Left ventricle myocardium inferior (tissue), 1 donor: ENCODE measurements at regions not wholly inside any gene's neighbourhood (a gene's known extent, or its start where the extent isn't known, plus 50 kb on each side); places are given as distances from the start of the nearest gene placed in this dataset.

Experiments
- DNase-seq: peaks from one replicate; pipeline ENCODE4 v3.0.0-alpha.2; 2020
- H3K27ac ChIP-seq: fragments of 200-600 bp; replicated peaks from 2 replicates; pipeline ENCODE4 v1.8.0; 2021
- H3K27me3 ChIP-seq: fragments of 200-600 bp; 2 replicates; pipeline ENCODE4 v1.8.0; 2021; ENCODE audit warnings: low read depth
- H3K36me3 ChIP-seq: fragments of 200-600 bp; 2 replicates; pipeline ENCODE4 v1.8.0; 2021
- H3K4me1 ChIP-seq: fragments of 200-600 bp; 2 replicates; pipeline ENCODE4 v1.8.0; 2021
- H3K4me3 ChIP-seq: fragments of 200-600 bp; 2 replicates; pipeline ENCODE4 v1.8.0; 2021; ENCODE audit warnings: mild to moderate bottlenecking, moderate library complexity
- H3K9me3 ChIP-seq: fragments of 200-600 bp; replicated peaks from 2 replicates; pipeline ENCODE4 v1.8.0; 2021
- intact Hi-C: fragments of 100-400 bp; cut with micrococcal nuclease; formaldehyde crosslinking; loops from one replicate; pipeline ENCODE4 v1.11.0; 2022
- TF ChIP-seq, protein P1 (sequence below): fragments of 200-600 bp; IDR thresholded peaks from 2 replicates; pipeline ENCODE4 v1.8.0; 2021; ENCODE audit warnings: antibody characterized with exemption, mild to moderate bottlenecking, borderline replicate concordance
- donor health status: DM: no; HTN: yes; CAD: no; lungs with severe emphysema.

- H3K4me3 ChIP-seq = no peak overlapping the region
- H3K27me3 ChIP-seq = peaks cover 78% of the 10 kb centered on the region
- no peak overlapping the region for H3K27ac ChIP-seq
- H3K4me1 ChIP-seq = no peaks in the 10 kb centered on the region
- no peaks in the 10 kb centered on the region for H3K9me3 ChIP-seq
- no peak for DNase-seq
- H3K36me3 ChIP-seq = no peaks in the 10 kb centered on the region
- TF ChIP-seq, protein P1, sequence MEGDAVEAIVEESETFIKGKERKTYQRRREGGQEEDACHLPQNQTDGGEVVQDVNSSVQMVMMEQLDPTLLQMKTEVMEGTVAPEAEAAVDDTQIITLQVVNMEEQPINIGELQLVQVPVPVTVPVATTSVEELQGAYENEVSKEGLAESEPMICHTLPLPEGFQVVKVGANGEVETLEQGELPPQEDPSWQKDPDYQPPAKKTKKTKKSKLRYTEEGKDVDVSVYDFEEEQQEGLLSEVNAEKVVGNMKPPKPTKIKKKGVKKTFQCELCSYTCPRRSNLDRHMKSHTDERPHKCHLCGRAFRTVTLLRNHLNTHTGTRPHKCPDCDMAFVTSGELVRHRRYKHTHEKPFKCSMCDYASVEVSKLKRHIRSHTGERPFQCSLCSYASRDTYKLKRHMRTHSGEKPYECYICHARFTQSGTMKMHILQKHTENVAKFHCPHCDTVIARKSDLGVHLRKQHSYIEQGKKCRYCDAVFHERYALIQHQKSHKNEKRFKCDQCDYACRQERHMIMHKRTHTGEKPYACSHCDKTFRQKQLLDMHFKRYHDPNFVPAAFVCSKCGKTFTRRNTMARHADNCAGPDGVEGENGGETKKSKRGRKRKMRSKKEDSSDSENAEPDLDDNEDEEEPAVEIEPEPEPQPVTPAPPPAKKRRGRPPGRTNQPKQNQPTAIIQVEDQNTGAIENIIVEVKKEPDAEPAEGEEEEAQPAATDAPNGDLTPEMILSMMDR = no peak
- intact Hi-C loops = no loop called here
These were observed 91.9 kb upstream of the EYA2 start for GRCh38 chr20:46802722-46803121.

- TF ChIP-seq, protein P1 = no peak
- intact Hi-C loops = no loop called here
These were observed 91.3 kb upstream of the EYA2 start for GRCh38 chr20:46803123-46804020.

DNA sequence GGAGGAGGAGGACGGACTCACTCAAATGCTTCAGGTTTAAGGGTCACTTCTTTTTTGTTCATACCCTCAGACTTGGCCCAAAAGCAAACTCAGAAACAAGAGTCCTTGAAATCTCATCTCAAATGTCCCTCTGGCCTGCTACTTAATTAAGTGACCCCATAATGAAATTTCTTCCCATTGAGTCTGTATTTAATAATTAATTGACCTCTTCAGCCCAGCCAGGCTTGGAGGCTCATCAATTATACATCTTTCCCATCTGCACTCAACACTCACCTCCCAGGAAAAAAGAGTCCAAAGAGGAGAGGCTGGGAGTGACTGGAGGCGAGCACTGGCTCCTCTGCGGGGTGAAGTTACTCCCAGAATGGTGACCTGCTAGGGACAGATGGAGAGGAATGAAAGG is 90.5 kb upstream of the EYA2 start:
- intact Hi-C loops = no loop called here
- H3K27ac ChIP-seq = no peak overlapping the region
- no peaks in the 10 kb centered on the region for H3K36me3 ChIP-seq
- H3K4me1 ChIP-seq = no peaks in the 10 kb centered on the region
- H3K4me3 ChIP-seq = no peak overlapping the region
- H3K9me3 ChIP-seq = no peaks in the 10 kb centered on the region
- DNase-seq = no peak
- peaks cover 71% of the 10 kb centered on the region for H3K27me3 ChIP-seq
- TF ChIP-seq, protein P1 = no peak

More at GRCh38 chr20:46803123-46804020, 91.3 kb upstream of the EYA2 start:
- Histone ChIP-seq H3K9me3 (no peaks in the 10 kb centered on the region), H3K36me3 (no peaks in the 10 kb centered on the region), H3K4me3 (no peak overlapping the region), H3K27ac (no peak overlapping the region), H3K27me3 (peaks cover 79% of the 10 kb centered on the region), H3K4me1 (no peaks in the 10 kb centered on the region)
- no peak for DNase-seq

- no peak overlapping the region for H3K27ac ChIP-seq
- no peak for DNase-seq
- H3K9me3 ChIP-seq = no peaks in the 10 kb centered on the region
- H3K4me3 ChIP-seq = no peak overlapping the region
- TF ChIP-seq, protein P1 = no peak
- H3K4me1 ChIP-seq = no peaks in the 10 kb centered on the region
- peaks cover 66% of the 10 kb centered on the region for H3K27me3 ChIP-seq
- H3K36me3 ChIP-seq = no peaks in the 10 kb centered on the region
- intact Hi-C loops = no loop called here
These were observed 88.8 kb upstream of the EYA2 start for GRCh38 chr20:46805836-46806235.

DNA sequence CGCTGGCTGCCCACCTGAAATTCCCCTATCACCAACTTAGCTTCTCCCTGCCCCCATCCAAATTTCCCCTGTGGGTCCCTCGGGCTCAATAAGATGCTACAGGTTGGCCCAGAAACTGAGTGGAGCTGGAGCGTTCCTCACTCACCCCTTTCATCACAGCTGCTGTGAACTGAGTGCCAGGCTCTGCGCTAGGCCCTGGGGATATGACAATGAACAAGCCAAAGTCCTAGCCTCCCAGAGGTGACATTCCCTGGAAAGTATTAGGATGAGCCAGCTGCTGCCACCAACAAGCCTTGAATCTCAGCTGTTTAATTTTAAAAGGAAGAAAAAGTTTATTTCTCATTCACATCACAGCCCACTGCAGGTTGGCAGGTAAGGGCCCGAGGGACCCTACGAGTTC is 86.6 kb upstream of the EYA2 start:
- TF ChIP-seq, protein P1 = no peak
- Histone ChIP-seq H3K27me3 (peaks cover 70% of the 10 kb centered on the region), H3K36me3 (no peaks in the 10 kb centered on the region), H3K4me3 (no peak overlapping the region), H3K4me1 (peaks cover 6% of the 10 kb centered on the region), H3K9me3 (no peaks in the 10 kb centered on the region), H3K27ac (no peak overlapping the region)
- DNase-seq = no peak
- intact Hi-C loops = no loop called here
